Heart right ventricle (tissue), 16 donors: ENCODE measurements at regions not wholly inside any gene's neighbourhood (a gene's known extent, or its start where the extent isn't known, plus 50 kb on each side); places are given as distances from the start of the nearest gene placed in this dataset.

Experiments
- ATAC-seq, 8 donors: fragments of 200-7000 bp; cut with Tn5 transposase; one replicate each; pipeline ENCODE4 v1.9.1; 2020; ENCODE audit warnings: mild to moderate bottlenecking in 8 of 8, moderate library complexity in 8 of 8, moderate number of reproducible peaks in 1 of 8
- DNase-seq, 2 donors: peaks; one replicate each; pipeline ENCODE4 v3.0.0-alpha.2; 2020
- H3K27ac ChIP-seq, 10 donors: fragments of 200-600 bp; sonication (generic) in 2 of 10; one replicate each; pipeline versions ENCODE4 v1.5.0 to v1.8.0; 2020 to 2022; ENCODE audit warnings: mild to moderate bottlenecking in 3 of 10
- H3K27me3 ChIP-seq, 7 donors: fragments of 200-600 bp; one replicate each; pipeline ENCODE4 v1.8.0; 2021 to 2022; ENCODE audit warnings: mild to moderate bottlenecking in 2 of 7
- H3K36me3 ChIP-seq, 9 donors: fragments of 200-600 bp; sonication (generic) in 1 of 9; one replicate each; pipeline versions ENCODE4 v1.5.0 to v1.8.0; 2020 to 2022; ENCODE audit warnings: mild to moderate bottlenecking in 2 of 9
- H3K4me1 ChIP-seq, 9 donors: fragments of 200-600 bp; sonication (generic) in 1 of 9; one replicate each; pipeline versions ENCODE4 v1.5.0 to v1.8.0; 2020 to 2022; ENCODE audit warnings: mild to moderate bottlenecking in 4 of 9
- H3K4me3 ChIP-seq, 10 donors: fragments of 200-600 bp; sonication (generic) in 2 of 10; one replicate each; pipeline versions ENCODE4 v1.5.0 to v1.8.0; 2020 to 2022; ENCODE audit warnings: mild to moderate bottlenecking in 7 of 10, moderate library complexity in 2 of 10
- H3K9me3 ChIP-seq, 11 donors: fragments of 200-600 bp in 10 of 11; sonication (generic) in 2 of 11; one replicate each; pipeline versions ENCODE4 v1.5.0 to v1.8.0; 2013 to 2022; ENCODE audit warnings: mild to moderate bottlenecking in 2 of 11, control low read depth in 1 of 11, moderate library complexity in 1 of 11
- WGBS, 2 donors: extraction: QIAGEN DNeasy Blood & Tissue Kit; methylation state at CpG; one replicate each; pipeline ENCODE4 v1.1.7; 2013; ENCODE audit warnings: inconsistent platforms in 1 of 2; 5-methylcytosine and 5-hydroxymethylcytosine counted together
- intact Hi-C, 10 donors: fragments of 100-400 bp; cut with DNase I; formaldehyde crosslinking; loops; one replicate each; pipeline versions ENCODE4 v1.11.1 to v1.14.2; 2022
- TF ChIP-seq, protein P1 (sequence below), 9 donors: fragments of 200-600 bp; sonication (generic) in 2 of 9; IDR thresholded peaks; one replicate each; pipeline versions ENCODE4 v1.5.0 to v1.8.0; 2021 to 2022; ENCODE audit warnings: antibody characterized with exemption in 9 of 9, mild to moderate bottlenecking in 5 of 9, moderate library complexity in 1 of 9
- donor health status: Arrhythmogenic right ventricular cardiomyopathy.
- donor health status: ischemic (EF 13 %, LVEDD 7.1; RV severe dilation, severe dysfunction).
- donor health status: healthy with polysubstance abuse.
- donor health status: DM: no; HTN: yes; CAD: no.
- donor health status: DM: no; HTN: no; CAD: no.
- donor health status: ischemic (EF 25% LVEDD 6.9; RV normal size, moderate dysfunction).
- donor health status: ischemic (EF 25% LVEDD 5.7; RV mildly dilated, moderate dysfunction).
- donor health status: healthy.
- donor health status: DM: yes; HTN: yes; CAD: no.
- donor health status: Ischemic cardiomyopathy.
- donor health status: ischemic (EF 35%, LVEDD 5.7; RV mildly dilated, moderate dysfunction).
- donor health status: nonischemic (EF 11% LVEDD 7.7; RV severe dilation, severe dysfunction).
- donor health status: DM: yes; HTN: yes; CAD: no.
- donor health status: PGD.
- donor health status: ischemic (EF 29% LVEDD 5.4; RV normal size, mild dysfunction).
- donor health status: nonischemic (EF 23%, LVEDD 6.1; RV moderate dilation, normal function).

GRCh38 chr5:143715616-143716015, 96.3 kb upstream of the HMHB1 start:
- no peak overlapping the region for H3K4me3 ChIP-seq
- TF ChIP-seq, protein P1, sequence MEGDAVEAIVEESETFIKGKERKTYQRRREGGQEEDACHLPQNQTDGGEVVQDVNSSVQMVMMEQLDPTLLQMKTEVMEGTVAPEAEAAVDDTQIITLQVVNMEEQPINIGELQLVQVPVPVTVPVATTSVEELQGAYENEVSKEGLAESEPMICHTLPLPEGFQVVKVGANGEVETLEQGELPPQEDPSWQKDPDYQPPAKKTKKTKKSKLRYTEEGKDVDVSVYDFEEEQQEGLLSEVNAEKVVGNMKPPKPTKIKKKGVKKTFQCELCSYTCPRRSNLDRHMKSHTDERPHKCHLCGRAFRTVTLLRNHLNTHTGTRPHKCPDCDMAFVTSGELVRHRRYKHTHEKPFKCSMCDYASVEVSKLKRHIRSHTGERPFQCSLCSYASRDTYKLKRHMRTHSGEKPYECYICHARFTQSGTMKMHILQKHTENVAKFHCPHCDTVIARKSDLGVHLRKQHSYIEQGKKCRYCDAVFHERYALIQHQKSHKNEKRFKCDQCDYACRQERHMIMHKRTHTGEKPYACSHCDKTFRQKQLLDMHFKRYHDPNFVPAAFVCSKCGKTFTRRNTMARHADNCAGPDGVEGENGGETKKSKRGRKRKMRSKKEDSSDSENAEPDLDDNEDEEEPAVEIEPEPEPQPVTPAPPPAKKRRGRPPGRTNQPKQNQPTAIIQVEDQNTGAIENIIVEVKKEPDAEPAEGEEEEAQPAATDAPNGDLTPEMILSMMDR (IDR thresholded peaks at IDR 0.05) = no peak
- peaks cover 0 to 47% (median 19%) of the 10 kb centered on the region in 9 donors for H3K4me1 ChIP-seq
- H3K27ac ChIP-seq = peak overlapping the region in 2 of 10 donors; percentile 33 to 56
- WGBS, 2 donors = 88 to 90% methylated on average over 3 of the region's 3 CpGs
- no peaks in the 10 kb centered on the region for H3K9me3 ChIP-seq
- ATAC-seq = no peak
- H3K27me3 ChIP-seq = no peaks in the 10 kb centered on the region
- H3K36me3 ChIP-seq = no peaks in the 10 kb centered on the region
- DNase-seq = no peak
- intact Hi-C loops = no loop called here

DNA sequence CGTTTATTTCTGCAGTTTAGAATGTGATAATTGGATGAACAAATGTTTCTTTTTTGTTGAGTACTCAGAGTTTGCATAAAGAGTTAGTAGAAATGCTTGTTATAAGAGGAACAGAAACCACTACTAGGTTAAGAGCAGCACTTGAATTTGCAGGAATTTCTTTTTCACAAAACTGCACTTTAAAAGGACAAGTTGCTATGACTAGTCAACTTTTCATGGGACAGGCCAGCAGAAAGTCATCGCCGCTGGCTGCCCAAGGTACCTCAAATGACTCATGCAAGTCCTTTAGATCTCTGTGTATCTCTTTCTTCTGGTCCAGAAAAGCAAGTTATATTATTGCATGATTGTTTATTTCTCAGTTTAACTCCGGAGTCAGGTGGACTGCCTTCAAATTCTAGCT, 97.3 kb upstream of the HMHB1 start:
- H3K4me1 ChIP-seq = peaks cover 0 to 49% (median 23%) of the 10 kb centered on the region in 9 donors
- no peak overlapping the region for H3K4me3 ChIP-seq
- H3K9me3 ChIP-seq = no peaks in the 10 kb centered on the region
- WGBS, 2 donors = 80 to 84% methylated on average over 4 of the region's 4 CpGs
- intact Hi-C loops = no loop called here
- peak overlapping the region in 2 of 10 donors; percentile 20 to 29 for H3K27ac ChIP-seq
- no peak for DNase-seq
- TF ChIP-seq, protein P1 (IDR thresholded peaks at IDR 0.05) = no peak
- no peak for ATAC-seq
- H3K27me3 ChIP-seq = no peaks in the 10 kb centered on the region
- H3K36me3 ChIP-seq = no peaks in the 10 kb centered on the region

- H3K9me3 ChIP-seq = no peaks in the 10 kb centered on the region
- TF ChIP-seq, protein P1 (IDR thresholded peaks at IDR 0.05) = no peak
- no peak for DNase-seq
- H3K27me3 ChIP-seq = no peaks in the 10 kb centered on the region
- H3K4me3 ChIP-seq = no peak overlapping the region
- H3K27ac ChIP-seq = peak overlapping the region in 2 of 10 donors; percentile 5 to 19
- H3K36me3 ChIP-seq = no peaks in the 10 kb centered on the region
- intact Hi-C loops = no loop called here
- peak in 2 of 8 donors; percentile 33 to 51 for ATAC-seq
- peaks cover 0 to 49% (median 23%) of the 10 kb centered on the region in 9 donors for H3K4me1 ChIP-seq
- WGBS, 2 donors = 67 to 70% methylated on average over 8 of the region's 8 CpGs
Observed at GRCh38 chr5:143713047-143714003, 98.6 kb upstream of the HMHB1 start.

- no peaks in the 10 kb centered on the region for H3K36me3 ChIP-seq
- peaks cover 0 to 27% (median 11%) of the 10 kb centered on the region in 9 donors for H3K4me1 ChIP-seq
- no peak overlapping the region for H3K4me3 ChIP-seq
- no peak for ATAC-seq
- no peaks in the 10 kb centered on the region for H3K9me3 ChIP-seq
- H3K27me3 ChIP-seq = no peaks in the 10 kb centered on the region
- no peak for DNase-seq
- WGBS, 2 donors = 90 to 98% methylated on average over 2 of the region's 2 CpGs
- TF ChIP-seq, protein P1 (IDR thresholded peaks at IDR 0.05) = no peak
- H3K27ac ChIP-seq = no peak overlapping the region
- intact Hi-C loops = loop anchor here in 2 of 10 donors (10.0 kb wide), 1 partner anchor 116 kb away; no protein-coding TSS in a partner anchor
Observed at GRCh38 chr5:143708672-143709071, 103.3 kb upstream of the HMHB1 start.
